LNCaP clone FGC (cell line): ENCODE measurements at regions not wholly inside any gene's neighbourhood (a gene's known extent, or its start where the extent isn't known, plus 50 kb on each side); places are given as distances from the start of the nearest gene placed in this dataset.

Source experiments
- DNase-seq: peaks from one replicate; pipeline ENCODE4 v3.0.0-alpha.2; 2011; ENCODE audit warnings: low read depth
- H3K4me3 ChIP-seq: 2 replicates; pipeline ENCODE4 v1.5.1; 2011; ENCODE audit warnings: mild to moderate bottlenecking, low read depth, low read length, control low read depth
- TF ChIP-seq, protein P1 (sequence below): IDR thresholded peaks from 2 replicates; pipeline ENCODE4 v1.5.1; 2012; ENCODE audit warnings: mild to moderate bottlenecking; ENCODE audit not compliant: control insufficient read depth, insufficient read depth; ENCODE audit errors: extremely low read depth

DNA sequence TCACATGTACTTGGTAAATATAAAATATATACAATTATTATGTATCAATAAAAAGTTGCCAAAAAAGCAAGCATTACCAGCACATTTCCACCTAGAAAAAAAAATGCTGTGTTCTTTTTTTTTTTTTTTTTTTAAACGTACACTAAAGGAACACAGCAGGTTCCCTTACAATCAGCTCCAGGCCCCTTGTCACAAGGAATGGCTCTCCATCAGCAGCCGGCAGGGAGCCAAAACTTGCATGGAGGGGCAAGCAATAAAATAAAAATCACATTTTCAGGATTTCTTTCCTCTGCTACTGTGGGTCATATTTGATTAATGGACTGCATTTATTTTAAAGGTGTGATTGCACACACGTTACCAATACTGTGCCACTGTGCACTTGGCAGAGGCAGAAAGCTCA is 460.3 kb downstream of the GPAT3 start:
- H3K4me3 ChIP-seq = no peak overlapping the region
- no peak for DNase-seq
- TF ChIP-seq, protein P1, sequence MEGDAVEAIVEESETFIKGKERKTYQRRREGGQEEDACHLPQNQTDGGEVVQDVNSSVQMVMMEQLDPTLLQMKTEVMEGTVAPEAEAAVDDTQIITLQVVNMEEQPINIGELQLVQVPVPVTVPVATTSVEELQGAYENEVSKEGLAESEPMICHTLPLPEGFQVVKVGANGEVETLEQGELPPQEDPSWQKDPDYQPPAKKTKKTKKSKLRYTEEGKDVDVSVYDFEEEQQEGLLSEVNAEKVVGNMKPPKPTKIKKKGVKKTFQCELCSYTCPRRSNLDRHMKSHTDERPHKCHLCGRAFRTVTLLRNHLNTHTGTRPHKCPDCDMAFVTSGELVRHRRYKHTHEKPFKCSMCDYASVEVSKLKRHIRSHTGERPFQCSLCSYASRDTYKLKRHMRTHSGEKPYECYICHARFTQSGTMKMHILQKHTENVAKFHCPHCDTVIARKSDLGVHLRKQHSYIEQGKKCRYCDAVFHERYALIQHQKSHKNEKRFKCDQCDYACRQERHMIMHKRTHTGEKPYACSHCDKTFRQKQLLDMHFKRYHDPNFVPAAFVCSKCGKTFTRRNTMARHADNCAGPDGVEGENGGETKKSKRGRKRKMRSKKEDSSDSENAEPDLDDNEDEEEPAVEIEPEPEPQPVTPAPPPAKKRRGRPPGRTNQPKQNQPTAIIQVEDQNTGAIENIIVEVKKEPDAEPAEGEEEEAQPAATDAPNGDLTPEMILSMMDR = no peak

DNA sequence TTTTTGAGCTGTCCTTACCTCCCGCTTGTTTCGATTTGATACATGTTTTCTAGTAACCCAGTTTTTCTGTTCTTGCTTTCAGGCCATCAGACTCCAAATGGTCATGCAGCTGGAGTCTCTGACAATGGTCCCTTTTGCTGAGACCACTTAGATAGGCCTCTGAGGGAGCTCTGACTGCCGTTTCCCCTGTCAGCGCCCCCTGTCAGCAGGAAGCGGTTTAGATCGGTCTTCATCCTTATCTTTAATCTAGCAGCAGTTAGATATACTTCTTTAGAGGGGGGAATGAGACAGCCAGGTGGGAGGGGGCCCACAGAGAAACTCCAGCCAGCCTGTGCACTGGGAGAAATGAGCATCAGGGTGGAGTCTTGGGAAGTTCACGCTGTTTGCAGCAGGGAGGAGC is 457.9 kb downstream of the GPAT3 start:
- H3K4me3 ChIP-seq = no peak overlapping the region
- TF ChIP-seq, protein P1 = no peak
- no peak for DNase-seq

DNA sequence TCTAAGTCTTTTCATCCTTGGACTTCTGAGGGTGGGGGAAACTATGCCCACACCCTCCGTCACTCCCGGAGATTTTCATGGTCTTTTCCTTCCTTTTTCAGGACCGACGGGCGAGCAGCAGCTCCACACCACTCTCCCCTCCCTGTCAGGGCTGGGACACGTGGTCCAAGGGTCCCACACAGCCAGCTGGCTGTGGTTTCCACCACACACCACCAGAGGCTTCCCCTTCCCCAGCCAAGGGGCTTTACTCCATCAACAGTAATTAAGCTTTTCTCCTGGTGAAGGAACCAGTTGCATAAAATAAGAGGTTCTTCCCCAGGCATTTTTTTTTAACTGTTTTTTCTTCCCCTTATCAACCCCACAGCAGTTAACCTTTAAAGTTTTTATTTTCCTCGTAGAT is 453.9 kb downstream of the GPAT3 start:
- TF ChIP-seq, protein P1 = no peak
- no peak for DNase-seq
- H3K4me3 ChIP-seq = no peak overlapping the region

DNA sequence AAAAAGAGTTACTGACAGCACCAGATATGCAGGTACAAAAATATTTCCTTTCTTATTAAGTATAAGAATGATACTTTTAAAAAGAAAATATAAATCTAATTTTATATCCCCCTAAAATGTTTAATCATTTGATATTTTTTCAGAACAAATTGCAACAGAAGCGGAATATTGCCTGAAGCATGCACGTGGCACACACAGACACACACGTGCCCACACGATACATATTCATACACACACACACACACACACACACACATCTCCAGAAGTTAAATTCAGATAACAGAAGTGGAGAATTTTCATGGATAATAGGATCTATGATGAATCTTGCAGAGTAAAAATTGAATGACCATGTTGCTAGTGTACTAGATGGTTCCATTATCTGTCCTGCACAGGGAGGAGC is 445.2 kb downstream of the GPAT3 start:
- TF ChIP-seq, protein P1 = no peak

DNA sequence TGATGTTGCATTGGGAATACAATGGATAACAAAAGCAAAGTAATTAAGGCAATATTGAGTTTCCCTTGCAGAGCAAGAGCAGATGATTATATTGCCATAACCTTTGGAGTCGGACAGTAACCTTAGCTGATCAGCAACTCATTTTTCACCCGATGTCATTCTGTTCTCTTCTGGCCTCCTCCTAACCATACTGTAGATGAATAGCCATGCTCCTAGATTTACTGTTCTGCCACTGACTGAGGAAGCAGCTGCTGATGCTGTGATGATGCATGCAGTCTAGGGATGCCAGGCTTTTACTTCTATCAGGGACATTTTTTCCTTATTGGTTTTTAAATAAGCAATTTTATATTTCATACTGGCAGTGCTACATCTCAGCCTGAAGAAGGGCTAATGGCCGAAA is 443.9 kb downstream of the GPAT3 start:
- no peak overlapping the region for H3K4me3 ChIP-seq
- TF ChIP-seq, protein P1 = no peak
- DNase-seq = no peak

More for the DNA sequence above, 445.2 kb downstream of the GPAT3 start:
- H3K4me3 ChIP-seq = no peak overlapping the region
- no peak for DNase-seq

DNA sequence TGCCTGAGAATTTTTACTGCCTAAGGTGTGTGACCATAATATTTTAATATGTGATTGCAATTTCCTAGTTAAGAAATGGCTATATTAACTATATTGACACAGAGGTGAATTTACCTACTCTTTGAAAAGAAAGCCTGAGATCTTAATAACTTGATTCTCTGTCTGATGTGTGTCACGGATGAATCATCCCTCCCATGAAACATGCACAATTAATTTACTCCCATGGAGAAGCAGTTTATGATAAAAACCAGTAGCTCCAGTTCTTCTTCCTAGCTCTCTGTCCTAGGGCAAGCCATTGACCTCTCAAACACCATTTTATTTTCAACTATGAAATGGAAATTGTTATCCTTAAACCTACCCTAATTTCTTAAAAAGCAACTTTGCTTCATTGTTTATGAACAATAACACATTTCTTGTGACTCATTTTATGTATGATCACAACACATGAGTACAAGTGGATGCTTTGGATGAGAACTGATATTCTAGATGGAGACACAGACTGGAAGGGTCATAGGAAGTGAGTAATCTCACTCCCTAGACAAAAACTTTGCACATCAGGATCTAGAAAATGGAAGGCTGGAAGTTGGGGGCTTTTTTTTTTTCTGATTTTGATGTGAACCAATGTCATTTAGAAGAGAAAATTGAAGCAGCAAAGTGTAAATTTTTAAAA is 438.3 kb downstream of the GPAT3 start:
- no peak overlapping the region for H3K4me3 ChIP-seq
- no peak for DNase-seq
- TF ChIP-seq, protein P1 = no peak

DNA sequence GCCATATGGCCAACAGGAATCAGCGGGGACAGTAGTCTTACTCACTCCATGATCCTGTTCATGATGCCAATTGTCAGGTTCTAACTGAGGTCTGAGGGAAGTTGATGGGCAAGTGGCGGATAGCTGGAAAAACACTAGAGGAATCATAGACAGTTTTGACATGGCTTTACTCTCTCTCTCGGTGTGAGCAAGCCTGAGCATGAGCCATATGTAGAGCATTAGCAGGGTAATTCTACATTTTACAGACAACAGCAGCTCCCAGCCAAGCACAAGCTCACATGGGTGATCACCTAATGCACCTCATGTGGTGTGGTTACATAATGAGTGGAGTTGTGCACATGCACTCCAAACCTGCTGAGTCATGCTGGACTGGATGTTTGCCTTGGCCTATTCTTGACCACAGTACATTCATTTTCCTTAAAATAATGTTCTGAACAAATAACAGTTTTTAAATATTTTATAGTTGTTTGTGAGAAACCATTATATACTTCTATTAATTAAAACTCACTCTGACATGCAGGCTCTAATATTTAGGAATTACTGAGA is 429.2 kb downstream of the GPAT3 start:
- TF ChIP-seq, protein P1 = no peak

More for the DNA sequence above, 429.2 kb downstream of the GPAT3 start:
- H3K4me3 ChIP-seq = no peak overlapping the region
- DNase-seq = no peak
